Fibroblast of villous mesenchyme (primary cell): ENCODE measurements at regions not wholly inside any gene's neighbourhood (a gene's known extent, or its start where the extent isn't known, plus 50 kb on each side); places are given as distances from the start of the nearest gene placed in this dataset.
"Not testable (repeated sequence)": the region's sequence is repeated elsewhere in the genome, so short reads cannot be mapped to it uniquely, and the experiment has no call there.

ENCODE experiments used
- DNase-seq: peaks from one replicate; pipeline ENCODE4 v3.0.0-alpha.2; 2010; ENCODE audit warnings: low read depth
- H3K4me3 ChIP-seq: 2 replicates; pipeline ENCODE4 v1.5.1; 2011; ENCODE audit warnings: low read depth, mild to moderate bottlenecking, low read length
- CTCF ChIP-seq: IDR thresholded peaks from 2 replicates; pipeline ENCODE4 v1.5.1; 2012; ENCODE audit warnings: low read depth, mild to moderate bottlenecking, low read length; ENCODE audit not compliant: insufficient read depth

- TF ChIP-seq CTCF: no peak
- H3K4me3 ChIP-seq: no peak overlapping the region
- DNase-seq: no peak
Measured at GRCh38 chr5:99035942-99036341, 107.1 kb upstream of the CHD1 start.

- peak; percentile 81 for DNase-seq
- TF ChIP-seq CTCF: no peak
Measured at GRCh38 chr5:99034336-99034735, 105.5 kb upstream of the CHD1 start.

GRCh38 chr5:99033014-99033900 lies 104.5 kb upstream of the CHD1 start:
- DNase-seq: peak; percentile 36
- H3K4me3 ChIP-seq: peak overlapping the region; percentile 36
- TF ChIP-seq CTCF: no peak

More at GRCh38 chr5:99034336-99034735, 105.5 kb upstream of the CHD1 start:
- H3K4me3 ChIP-seq: no peak overlapping the region

- peak overlapping the region; percentile 36 for H3K4me3 ChIP-seq
- peak; percentile 80 for TF ChIP-seq CTCF
- DNase-seq: peak; percentile 90
Measured at GRCh38 chr5:99032234-99033013, 103.6 kb upstream of the CHD1 start.

GRCh38 chr5:99030906-99031440 lies 102.2 kb upstream of the CHD1 start:
- no peak overlapping the region for H3K4me3 ChIP-seq
- no peak for TF ChIP-seq CTCF
- no peak for DNase-seq

GRCh38 chr5:99029172-99029571 lies 100.4 kb upstream of the CHD1 start:
- H3K4me3 ChIP-seq: no peak overlapping the region
- DNase-seq: no peak
- no peak for TF ChIP-seq CTCF

GRCh38 chr5:99028170-99028569 lies 99.4 kb upstream of the CHD1 start:
- H3K4me3 ChIP-seq, DNase-seq: not testable (repeated sequence)
